ENCODE measurements at regions not wholly inside any gene's neighbourhood (a gene's known extent, or its start where the extent isn't known, plus 50 kb on each side); places are given as distances from the start of the nearest gene placed in this dataset.

DNA sequence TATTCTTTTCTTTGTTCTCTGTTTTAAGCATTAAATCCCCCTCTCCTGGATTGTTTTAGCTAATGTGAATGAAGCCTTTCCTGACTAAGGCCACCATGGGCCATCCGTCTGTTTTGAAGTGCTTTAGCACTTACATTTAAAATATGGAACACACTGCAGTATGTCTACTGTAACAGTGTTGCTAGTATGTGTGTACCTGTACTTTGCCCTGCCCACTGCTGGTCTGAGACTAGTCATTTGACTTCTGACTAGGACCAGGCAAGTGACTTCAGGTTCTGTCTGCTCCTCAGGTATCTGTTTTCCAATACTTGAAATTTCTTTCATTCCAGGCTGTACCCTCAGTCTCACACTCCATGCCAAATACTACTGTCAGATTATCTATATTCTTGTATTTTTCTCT is 120.1 kb upstream of the TSPAN8 start:
- TF ChIP-seq MAFK (conservative IDR thresholded peaks at IDR 0.05 in 1 of 2, IDR thresholded peaks at IDR 0.05 in 1 of 2; ENCODE audit: low read length in 2 of 2) (no peak), HCFC1 (IDR thresholded peaks at IDR 0.05; ENCODE audit: low read depth, low read length) (no peak), ARNT (IDR thresholded peaks at IDR 0.05) (no peak), RAD21 (CRISPR knock-in tag; IDR thresholded peaks at IDR 0.05) (no peak), REST (IDR thresholded peaks at IDR 0.05; ENCODE audit: borderline replicate concordance in 1 of 2, low read depth in 1 of 2, low read length in 2 of 2) (no peak), MAFG (CRISPR knock-in tag; IDR thresholded peaks at IDR 0.05) (no peak), PRPF4 (IDR thresholded peaks at IDR 0.05; ENCODE audit: low read depth, low read length, poor library complexity, severe bottlenecking) (no peak), SOX6 (IDR thresholded peaks at IDR 0.05) (no peak), SOX6 (CRISPR knock-in tag; IDR thresholded peaks at IDR 0.05) (no peak), SP1 (IDR thresholded peaks at IDR 0.05) (no peak), SP1 (CRISPR knock-in tag; IDR thresholded peaks at IDR 0.05) (no peak), ETV6 (CRISPR knock-in tag; conservative IDR thresholded peaks at IDR 0.05) (no peak)
- TF ChIP-seq, protein P1, sequence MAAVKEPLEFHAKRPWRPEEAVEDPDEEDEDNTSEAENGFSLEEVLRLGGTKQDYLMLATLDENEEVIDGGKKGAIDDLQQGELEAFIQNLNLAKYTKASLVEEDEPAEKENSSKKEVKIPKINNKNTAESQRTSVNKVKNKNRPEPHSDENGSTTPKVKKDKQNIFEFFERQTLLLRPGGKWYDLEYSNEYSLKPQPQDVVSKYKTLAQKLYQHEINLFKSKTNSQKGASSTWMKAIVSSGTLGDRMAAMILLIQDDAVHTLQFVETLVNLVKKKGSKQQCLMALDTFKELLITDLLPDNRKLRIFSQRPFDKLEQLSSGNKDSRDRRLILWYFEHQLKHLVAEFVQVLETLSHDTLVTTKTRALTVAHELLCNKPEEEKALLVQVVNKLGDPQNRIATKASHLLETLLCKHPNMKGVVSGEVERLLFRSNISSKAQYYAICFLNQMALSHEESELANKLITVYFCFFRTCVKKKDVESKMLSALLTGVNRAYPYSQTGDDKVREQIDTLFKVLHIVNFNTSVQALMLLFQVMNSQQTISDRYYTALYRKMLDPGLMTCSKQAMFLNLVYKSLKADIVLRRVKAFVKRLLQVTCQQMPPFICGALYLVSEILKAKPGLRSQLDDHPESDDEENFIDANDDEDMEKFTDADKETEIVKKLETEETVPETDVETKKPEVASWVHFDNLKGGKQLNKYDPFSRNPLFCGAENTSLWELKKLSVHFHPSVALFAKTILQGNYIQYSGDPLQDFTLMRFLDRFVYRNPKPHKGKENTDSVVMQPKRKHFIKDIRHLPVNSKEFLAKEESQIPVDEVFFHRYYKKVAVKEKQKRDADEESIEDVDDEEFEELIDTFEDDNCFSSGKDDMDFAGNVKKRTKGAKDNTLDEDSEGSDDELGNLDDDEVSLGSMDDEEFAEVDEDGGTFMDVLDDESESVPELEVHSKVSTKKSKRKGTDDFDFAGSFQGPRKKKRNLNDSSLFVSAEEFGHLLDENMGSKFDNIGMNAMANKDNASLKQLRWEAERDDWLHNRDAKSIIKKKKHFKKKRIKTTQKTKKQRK (IDR thresholded peaks at IDR 0.05; ENCODE audit: low read length), result no peak
- TF ChIP-seq, protein P2, sequence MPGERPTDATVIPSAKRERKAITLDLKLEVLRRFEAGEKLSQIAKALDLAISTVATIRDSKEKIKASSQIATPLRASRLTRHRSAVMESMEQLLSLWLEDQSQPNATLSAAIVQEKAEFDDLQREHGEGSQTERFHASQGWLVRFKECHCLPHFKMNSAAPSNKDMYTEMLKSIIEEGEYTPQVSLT (CRISPR knock-in tag; IDR thresholded peaks at IDR 0.05; ENCODE audit: borderline replicate concordance, low read depth), result no peak
- TF ChIP-seq, protein P3, sequence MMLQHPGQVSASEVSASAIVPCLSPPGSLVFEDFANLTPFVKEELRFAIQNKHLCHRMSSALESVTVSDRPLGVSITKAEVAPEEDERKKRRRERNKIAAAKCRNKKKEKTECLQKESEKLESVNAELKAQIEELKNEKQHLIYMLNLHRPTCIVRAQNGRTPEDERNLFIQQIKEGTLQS (CRISPR knock-in tag; IDR thresholded peaks at IDR 0.05), result no peak
- TF ChIP-seq, protein P4, sequence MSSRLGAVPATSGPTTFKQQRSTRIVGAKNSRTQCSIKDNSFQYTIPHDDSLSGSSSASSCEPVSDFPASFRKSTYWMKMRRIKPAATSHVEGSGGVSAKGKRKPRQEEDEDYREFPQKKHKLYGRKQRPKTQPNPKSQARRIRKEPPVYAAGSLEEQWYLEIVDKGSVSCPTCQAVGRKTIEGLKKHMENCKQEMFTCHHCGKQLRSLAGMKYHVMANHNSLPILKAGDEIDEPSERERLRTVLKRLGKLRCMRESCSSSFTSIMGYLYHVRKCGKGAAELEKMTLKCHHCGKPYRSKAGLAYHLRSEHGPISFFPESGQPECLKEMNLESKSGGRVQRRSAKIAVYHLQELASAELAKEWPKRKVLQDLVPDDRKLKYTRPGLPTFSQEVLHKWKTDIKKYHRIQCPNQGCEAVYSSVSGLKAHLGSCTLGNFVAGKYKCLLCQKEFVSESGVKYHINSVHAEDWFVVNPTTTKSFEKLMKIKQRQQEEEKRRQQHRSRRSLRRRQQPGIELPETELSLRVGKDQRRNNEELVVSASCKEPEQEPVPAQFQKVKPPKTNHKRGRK (CRISPR knock-in tag; IDR thresholded peaks at IDR 0.05), result no peak
